NCI-H1694 treated with DMSO at 0.1 percent for 48 hours (cell line): ENCODE measurements at regions not wholly inside any gene's neighbourhood (a gene's known extent, or its start where the extent isn't known, plus 50 kb on each side); places are given as distances from the start of the nearest gene placed in this dataset.

Source experiments
- DNase-seq: peaks from one replicate; lab custom pipeline; 2025; lab: John Stamatoyannopoulos, UW

GRCh38 chr7:67553378-67553777, 556.7 kb downstream of the TYW1 start:
- DNase-seq = no peak

DNA sequence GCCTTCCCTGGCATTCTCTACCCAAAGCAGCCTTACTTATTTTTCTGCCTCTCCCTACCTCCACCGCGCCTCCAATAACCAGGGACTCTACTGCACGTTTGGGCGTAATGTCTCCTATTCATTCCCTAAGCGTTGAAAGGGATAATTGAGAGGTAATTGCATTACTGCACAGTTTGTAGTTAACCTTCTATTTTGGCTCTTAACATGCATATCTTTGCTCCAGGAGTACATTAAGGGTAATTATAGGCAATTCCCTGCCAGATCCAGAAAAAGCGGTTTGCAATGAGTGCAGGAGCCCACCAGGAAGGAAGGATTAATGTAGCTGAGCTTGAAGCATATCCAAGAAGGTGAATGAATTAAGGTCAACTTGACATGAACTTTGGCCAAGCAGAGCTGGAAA, 558.4 kb downstream of the TYW1 start:
- DNase-seq = no peak

GRCh38 chr7:67564959-67565358, 568.3 kb downstream of the TYW1 start:
- DNase-seq = no peak

DNA sequence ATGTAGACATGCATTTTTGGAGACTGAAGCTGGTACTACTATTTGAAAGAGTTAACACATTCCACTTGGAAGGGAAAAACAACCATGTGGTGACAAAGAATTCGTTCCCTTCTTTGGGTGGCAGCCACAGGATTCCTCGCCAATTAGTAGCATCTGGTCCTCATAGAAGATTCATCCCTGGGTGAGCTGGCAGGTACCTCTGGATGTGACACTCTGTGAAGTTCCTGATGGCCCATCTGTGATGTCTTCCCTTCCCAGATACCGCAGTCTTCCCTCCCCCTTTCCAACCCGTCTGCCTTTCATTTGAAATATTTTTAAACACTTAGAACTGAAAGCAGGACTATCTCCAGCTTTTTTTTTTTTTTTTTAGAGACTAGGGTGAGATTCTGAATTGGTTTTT, 569.5 kb downstream of the TYW1 start:
- peak; percentile 99 for DNase-seq

DNA sequence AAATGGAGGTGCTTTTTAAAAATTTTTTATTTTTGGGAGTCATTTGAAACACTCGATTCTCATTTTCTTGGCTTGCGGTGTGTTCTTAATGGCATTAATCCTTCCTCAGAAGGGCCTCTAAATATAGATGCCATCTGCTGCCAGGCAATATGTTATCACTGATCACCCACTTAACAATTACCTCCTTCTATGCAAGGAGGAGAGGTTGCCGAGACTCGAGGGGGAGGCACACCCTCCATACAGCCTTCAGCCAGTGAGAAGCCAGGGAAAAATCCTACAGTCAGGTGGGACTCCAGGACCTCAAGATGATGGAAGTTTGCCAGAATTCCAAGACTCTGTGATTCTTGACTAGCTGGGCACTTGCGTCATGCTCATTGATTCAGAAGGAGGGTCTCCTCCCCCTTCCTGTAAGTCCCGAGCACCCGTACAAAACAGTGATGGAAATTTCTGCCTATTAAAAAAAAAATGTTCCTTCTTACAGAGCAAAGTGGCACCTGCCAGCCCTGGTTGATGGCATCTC, 574.5 kb downstream of the TYW1 start:
- DNase-seq = no peak

GRCh38 chr7:67573639-67574038, 577.0 kb downstream of the TYW1 start:
- no peak for DNase-seq

DNA sequence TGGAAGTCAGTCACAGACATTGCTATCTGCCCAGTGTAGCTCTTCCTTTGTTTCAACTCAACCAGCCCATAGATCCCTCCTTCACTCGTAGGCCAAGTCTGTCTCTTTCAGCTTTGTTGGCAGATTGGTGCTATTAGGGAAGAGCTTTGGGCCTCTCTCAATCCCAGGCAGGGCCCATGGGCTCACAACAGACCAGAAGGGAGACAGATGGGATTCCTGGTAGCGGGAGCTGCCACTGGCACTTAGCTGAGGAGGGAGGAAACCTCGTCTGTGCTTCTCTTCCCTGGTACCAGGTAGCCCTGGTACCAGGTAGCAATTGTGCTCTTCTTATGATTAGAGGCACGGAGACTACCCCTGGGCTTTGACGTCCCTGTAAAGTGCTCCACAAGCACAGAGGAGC, 592.0 kb downstream of the TYW1 start:
- peak; percentile 99 for DNase-seq

DNA sequence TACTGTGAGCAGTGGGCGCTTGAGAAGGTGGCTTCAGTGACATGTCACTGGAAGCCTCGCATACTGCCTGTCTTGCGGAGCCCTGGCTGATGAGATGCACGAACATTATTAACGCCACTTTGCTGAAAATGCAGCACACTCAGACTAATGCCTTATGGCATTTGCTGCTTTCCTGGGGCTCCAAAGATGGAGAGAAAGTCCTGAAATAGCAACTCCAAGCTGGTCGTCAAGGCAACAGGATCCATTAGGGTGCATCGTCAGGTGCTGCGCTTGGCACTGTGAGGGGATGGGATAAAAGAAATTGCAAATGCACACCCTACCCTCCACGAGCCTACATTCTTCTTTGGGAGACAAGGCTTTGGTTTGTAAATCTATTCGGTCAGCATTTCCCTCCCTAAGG, 592.5 kb downstream of the TYW1 start:
- peak; percentile 97 for DNase-seq

- no peak for DNase-seq
Measured at GRCh38 chr7:67590649-67591048, 594.0 kb downstream of the TYW1 start.

DNA sequence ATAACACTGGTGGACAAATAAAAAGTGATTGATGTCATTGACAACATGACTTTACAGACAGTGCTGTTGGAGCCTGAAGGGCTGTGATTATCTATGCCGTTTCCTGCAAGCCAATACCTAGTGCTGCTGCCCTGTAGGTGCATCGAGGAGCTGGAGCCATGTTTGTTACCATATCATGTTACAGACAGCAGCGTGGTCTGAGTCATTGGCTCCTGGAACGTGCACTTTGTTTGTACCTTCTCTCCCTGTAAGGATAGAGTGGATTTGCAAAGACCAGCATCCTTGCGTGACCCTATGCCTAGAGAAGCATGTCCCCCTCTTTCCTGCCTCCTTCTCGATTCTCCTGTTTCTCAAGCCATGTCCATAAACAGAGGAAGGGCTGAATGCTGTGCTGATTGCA, 597.2 kb downstream of the TYW1 start:
- DNase-seq = no peak

GRCh38 chr7:67595431-67596180, 599.0 kb downstream of the TYW1 start:
- DNase-seq = peak; percentile 92

DNA sequence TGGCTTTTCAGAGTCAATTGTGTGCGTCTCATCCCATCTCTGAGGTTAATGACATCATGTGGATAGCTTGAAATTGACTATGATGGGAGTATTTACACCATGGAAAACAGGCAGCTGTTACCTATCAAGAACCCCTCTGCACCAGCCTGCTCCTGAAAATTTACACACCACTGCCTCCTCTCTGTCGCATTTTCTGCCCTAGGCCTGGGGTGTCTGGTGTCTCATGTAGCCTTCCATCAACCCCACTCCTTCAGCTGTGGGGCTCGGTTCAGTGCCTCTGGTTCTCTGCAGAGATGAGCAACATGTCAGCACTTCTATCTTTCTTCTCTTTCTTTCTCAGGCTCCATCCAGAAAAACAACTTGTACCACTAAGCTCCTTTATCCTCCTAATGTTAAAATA, 600.5 kb downstream of the TYW1 start:
- DNase-seq = no peak

- DNase-seq = no peak
Measured at GRCh38 chr7:67598469-67598868, 601.8 kb downstream of the TYW1 start.

GRCh38 chr7:67599331-67600062, 602.9 kb downstream of the TYW1 start:
- DNase-seq = no peak

DNA sequence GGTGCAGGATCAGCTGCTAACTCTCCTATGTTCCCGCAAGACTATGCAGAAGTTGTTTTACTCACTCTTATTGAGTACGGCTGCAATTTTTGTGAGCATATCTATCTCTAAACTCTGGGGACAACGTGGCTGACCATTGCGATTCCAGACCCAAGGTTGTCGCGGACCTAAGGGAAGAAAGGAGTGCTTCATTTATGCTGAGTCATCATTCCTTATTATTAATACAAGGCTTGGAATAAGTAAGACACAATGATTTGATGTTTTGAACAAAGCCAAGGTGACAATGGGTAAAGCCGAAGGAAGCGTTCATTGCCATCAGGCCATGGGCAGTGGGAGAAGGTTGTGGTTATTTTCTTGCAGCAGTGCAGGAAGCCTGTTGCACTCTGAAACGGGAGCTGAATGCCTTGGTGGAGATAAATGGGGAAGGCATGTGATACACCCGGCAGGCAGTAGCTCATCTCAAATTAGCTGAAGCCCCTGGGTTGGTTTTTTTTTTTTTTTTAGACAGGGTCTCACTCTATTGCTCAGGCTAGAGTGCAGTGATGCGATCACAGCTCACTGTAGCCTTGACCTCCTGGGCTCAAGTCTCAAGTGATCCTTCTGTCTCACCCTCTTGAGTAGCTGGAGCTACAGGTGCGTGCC, 605.7 kb downstream of the TYW1 start:
- no peak for DNase-seq

- DNase-seq = no peak
Measured at GRCh38 chr7:67604461-67605386, 608.1 kb downstream of the TYW1 start.

- no peak for DNase-seq
Measured at GRCh38 chr7:67608806-67609205, 612.2 kb downstream of the TYW1 start.

GRCh38 chr7:67610897-67611296, 614.3 kb downstream of the TYW1 start:
- no peak for DNase-seq

- DNase-seq = no peak
Measured at GRCh38 chr7:67614843-67615242, 618.2 kb downstream of the TYW1 start.

DNA sequence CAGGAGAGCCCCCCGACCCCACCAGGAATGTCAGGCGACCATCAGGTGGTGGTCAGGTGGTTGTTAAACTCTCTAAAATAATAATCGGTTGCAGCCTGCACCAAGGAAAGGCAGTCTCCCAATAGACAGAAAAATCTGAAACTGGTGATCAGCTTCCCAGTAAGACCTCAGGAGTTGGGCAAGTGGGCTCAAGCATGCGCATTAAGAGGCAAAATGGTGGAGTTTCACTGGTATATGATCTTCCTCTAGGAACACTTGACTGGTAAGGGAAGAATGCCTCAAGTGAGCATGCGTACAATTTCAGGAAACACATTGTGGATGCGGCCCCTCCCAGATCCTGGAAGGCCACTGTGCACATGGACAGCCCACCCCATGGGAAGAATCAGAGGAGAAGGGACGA, 619.9 kb downstream of the TYW1 start:
- DNase-seq = no peak

GRCh38 chr7:67618556-67619162, 622.0 kb downstream of the TYW1 start:
- DNase-seq = no peak
